NB4 (cell line): ENCODE measurements at regions not wholly inside any gene's neighbourhood (a gene's known extent, or its start where the extent isn't known, plus 50 kb on each side); places are given as distances from the start of the nearest gene placed in this dataset.
A peak's percentile ranks its signal among the peaks of the same experiment; 100 is the strongest.

Experiments
- POLR2A ChIP-seq: IDR thresholded peaks from 2 replicates; pipeline ENCODE4 v1.6.1; 2011; ENCODE audit warnings: mild to moderate bottlenecking; ENCODE audit not compliant: insufficient read length; ENCODE audit errors: extremely low read depth
- TF ChIP-seq, protein P1 (sequence below): IDR thresholded peaks from one replicate; pipeline ENCODE4 v1.5.1; 2012; ENCODE audit warnings: low read depth, low read length
- TF ChIP-seq, protein P2 (sequence below): IDR thresholded peaks from 2 replicates; pipeline ENCODE4 v1.6.1; 2011; ENCODE audit warnings: low read depth, low read length

DNA sequence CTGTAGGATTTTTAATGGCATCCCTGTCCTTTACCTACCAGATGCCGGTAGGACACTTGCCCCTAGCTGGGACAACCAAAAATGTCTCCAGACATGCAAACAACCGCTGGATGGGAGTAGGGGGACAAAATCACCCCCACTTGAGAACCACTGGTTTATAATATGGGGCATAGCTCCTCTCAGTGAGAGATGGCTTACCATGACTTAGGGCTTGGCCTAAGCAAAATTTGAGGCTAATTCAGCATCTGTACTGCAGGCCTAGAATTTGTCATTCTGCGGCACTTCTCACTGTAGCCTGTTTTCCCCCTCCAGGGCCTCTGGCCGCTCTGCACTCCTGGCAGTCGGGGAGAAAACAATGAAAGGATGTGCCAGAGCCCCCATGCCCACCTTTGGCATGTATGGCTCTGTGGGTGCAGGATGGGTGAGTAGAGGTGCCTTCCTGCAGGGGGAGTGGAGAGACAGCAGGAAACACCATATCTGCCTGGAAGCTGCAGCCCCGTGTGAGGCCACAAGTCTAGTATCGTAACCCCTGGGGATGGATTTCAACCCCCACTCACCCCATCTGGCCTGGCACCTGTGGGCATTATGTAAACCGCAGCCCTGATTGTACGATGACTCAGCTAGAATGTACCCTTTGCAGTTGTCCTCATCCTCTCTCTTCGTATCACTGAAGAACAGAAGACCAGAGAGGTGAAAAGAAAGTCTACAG is 268.1 kb downstream of the SOX9 start:
- TF ChIP-seq POLR2A = no peak
- TF ChIP-seq, protein P1, sequence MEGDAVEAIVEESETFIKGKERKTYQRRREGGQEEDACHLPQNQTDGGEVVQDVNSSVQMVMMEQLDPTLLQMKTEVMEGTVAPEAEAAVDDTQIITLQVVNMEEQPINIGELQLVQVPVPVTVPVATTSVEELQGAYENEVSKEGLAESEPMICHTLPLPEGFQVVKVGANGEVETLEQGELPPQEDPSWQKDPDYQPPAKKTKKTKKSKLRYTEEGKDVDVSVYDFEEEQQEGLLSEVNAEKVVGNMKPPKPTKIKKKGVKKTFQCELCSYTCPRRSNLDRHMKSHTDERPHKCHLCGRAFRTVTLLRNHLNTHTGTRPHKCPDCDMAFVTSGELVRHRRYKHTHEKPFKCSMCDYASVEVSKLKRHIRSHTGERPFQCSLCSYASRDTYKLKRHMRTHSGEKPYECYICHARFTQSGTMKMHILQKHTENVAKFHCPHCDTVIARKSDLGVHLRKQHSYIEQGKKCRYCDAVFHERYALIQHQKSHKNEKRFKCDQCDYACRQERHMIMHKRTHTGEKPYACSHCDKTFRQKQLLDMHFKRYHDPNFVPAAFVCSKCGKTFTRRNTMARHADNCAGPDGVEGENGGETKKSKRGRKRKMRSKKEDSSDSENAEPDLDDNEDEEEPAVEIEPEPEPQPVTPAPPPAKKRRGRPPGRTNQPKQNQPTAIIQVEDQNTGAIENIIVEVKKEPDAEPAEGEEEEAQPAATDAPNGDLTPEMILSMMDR = peak; percentile 12
- TF ChIP-seq, protein P2, sequence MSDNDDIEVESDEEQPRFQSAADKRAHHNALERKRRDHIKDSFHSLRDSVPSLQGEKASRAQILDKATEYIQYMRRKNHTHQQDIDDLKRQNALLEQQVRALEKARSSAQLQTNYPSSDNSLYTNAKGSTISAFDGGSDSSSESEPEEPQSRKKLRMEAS = no peak
